KMS-11 (cell line): ENCODE measurements at regions not wholly inside any gene's neighbourhood (a gene's known extent, or its start where the extent isn't known, plus 50 kb on each side); places are given as distances from the start of the nearest gene placed in this dataset.
"Not testable (repeated sequence)": the region's sequence is repeated elsewhere in the genome, so short reads cannot be mapped to it uniquely, and the experiment has no call there.

Source experiments
- H2AFZ ChIP-seq: fragments of 200-600 bp; sonication (generic); 2 replicates; pipeline ENCODE4 v1.6.1; 2016; ENCODE audit warnings: antibody characterized with exemption, mixed run types, low read depth
- H3K27ac ChIP-seq: fragments of 200-600 bp; sonication (generic); 2 replicates; pipeline ENCODE4 v1.6.1; 2016; ENCODE audit warnings: mild to moderate bottlenecking, mixed run types
- H3K27me3 ChIP-seq: fragments of 200-600 bp; sonication (generic); 2 replicates; pipeline ENCODE4 v1.6.1; 2017; ENCODE audit warnings: mild to moderate bottlenecking, low read depth, mixed run types, moderate library complexity; ENCODE audit not compliant: insufficient read depth
- H3K36me3 ChIP-seq: fragments of 200-600 bp; sonication (generic); 2 replicates; pipeline ENCODE4 v1.6.1; 2017; ENCODE audit warnings: mild to moderate bottlenecking, mixed run types; ENCODE audit not compliant: insufficient read depth
- H3K4me1 ChIP-seq: fragments of 200-600 bp; sonication (generic); 2 replicates; pipeline ENCODE4 v1.6.1; 2016; ENCODE audit warnings: mild to moderate bottlenecking, low read depth, mixed run types; ENCODE audit not compliant: poor library complexity, severe bottlenecking
- H3K4me2 ChIP-seq: fragments of 200-600 bp; sonication (generic); 2 replicates; pipeline ENCODE4 v1.7.0; 2016; ENCODE audit warnings: mild to moderate bottlenecking, mixed run types
- H3K4me3 ChIP-seq: fragments of 200-600 bp; sonication (generic); IDR thresholded peaks from 2 replicates; pipeline ENCODE4 v1.6.1; 2017; ENCODE audit warnings: low read depth, low read length, mixed read lengths; ENCODE audit not compliant: insufficient read depth
- H3K79me2 ChIP-seq: fragments of 200-600 bp; sonication (generic); 2 replicates; pipeline ENCODE4 v1.6.1; 2016; ENCODE audit warnings: low read depth, mixed run types; ENCODE audit not compliant: insufficient read depth
- H3K9ac ChIP-seq: fragments of 200-600 bp; sonication (generic); 2 replicates; pipeline ENCODE4 v1.6.1; 2016; ENCODE audit warnings: mild to moderate bottlenecking, mixed run types
- H4K20me1 ChIP-seq: fragments of 200-600 bp; sonication (generic); 2 replicates; pipeline ENCODE4 v1.6.1; 2016; ENCODE audit warnings: mild to moderate bottlenecking, mixed run types; ENCODE audit not compliant: insufficient read depth
- TF ChIP-seq, protein P1 (sequence below): fragments of 200-600 bp; sonication (generic); conservative IDR thresholded peaks from 2 replicates; pipeline ENCODE4 v1.6.1; 2017; ENCODE audit warnings: low read depth, mild to moderate bottlenecking, antibody characterized with exemption, low read length, moderate library complexity, mixed read lengths

DNA sequence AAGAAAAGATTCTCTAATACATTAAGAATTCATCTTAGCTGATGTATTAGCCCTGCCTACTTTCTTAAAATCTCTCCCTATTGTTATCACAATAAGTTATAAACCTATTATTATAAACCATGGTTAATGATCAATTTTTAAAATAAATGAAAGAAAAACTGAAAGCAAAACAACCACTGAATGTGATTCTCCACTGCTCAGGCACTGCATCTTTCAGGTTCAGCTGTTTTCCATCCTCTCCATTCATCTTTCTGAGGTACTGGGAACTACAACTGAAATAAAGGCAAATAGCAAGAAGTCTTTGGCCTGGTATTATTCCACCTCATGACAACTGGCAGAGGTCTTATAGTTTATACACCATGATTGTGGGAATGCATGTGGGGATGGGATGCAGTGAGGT lies 798.9 kb upstream of the AADAT start:
- Histone ChIP-seq H3K27me3 (no peaks in the 10 kb centered on the region), H3K79me2 (no peaks in the 10 kb centered on the region), H3K4me3 (no peak overlapping the region), H3K9ac (no peak overlapping the region), H3K36me3 (no peaks in the 10 kb centered on the region), H3K4me2 (no peak overlapping the region), H3K27ac (no peak overlapping the region), H4K20me1 (no peaks in the 10 kb centered on the region), H3K4me1 (no peaks in the 10 kb centered on the region), H2AFZ (no peak overlapping the region)
- TF ChIP-seq, protein P1, sequence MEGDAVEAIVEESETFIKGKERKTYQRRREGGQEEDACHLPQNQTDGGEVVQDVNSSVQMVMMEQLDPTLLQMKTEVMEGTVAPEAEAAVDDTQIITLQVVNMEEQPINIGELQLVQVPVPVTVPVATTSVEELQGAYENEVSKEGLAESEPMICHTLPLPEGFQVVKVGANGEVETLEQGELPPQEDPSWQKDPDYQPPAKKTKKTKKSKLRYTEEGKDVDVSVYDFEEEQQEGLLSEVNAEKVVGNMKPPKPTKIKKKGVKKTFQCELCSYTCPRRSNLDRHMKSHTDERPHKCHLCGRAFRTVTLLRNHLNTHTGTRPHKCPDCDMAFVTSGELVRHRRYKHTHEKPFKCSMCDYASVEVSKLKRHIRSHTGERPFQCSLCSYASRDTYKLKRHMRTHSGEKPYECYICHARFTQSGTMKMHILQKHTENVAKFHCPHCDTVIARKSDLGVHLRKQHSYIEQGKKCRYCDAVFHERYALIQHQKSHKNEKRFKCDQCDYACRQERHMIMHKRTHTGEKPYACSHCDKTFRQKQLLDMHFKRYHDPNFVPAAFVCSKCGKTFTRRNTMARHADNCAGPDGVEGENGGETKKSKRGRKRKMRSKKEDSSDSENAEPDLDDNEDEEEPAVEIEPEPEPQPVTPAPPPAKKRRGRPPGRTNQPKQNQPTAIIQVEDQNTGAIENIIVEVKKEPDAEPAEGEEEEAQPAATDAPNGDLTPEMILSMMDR: no peak

DNA sequence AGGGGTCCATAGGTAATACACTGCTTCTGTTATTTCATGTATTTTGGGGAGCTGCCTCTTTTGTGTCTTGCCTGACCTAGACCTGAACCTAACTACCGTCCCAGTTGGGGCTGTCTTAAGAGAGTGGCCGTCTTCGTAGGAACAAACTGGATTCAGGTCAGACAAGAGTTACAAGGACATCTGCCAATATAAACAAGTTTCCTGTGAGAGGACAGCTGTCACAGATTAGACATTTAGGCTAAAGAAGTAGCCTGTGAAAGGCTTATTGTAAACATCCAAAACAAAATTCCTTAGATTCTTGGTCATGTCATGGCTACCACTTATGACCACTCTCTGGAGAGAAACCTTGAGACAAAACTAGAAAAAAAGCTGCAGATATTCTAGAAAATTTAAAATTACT lies 797.6 kb upstream of the AADAT start:
- H2AFZ ChIP-seq: no peak overlapping the region
- H3K4me1 ChIP-seq: no peaks in the 10 kb centered on the region

DNA sequence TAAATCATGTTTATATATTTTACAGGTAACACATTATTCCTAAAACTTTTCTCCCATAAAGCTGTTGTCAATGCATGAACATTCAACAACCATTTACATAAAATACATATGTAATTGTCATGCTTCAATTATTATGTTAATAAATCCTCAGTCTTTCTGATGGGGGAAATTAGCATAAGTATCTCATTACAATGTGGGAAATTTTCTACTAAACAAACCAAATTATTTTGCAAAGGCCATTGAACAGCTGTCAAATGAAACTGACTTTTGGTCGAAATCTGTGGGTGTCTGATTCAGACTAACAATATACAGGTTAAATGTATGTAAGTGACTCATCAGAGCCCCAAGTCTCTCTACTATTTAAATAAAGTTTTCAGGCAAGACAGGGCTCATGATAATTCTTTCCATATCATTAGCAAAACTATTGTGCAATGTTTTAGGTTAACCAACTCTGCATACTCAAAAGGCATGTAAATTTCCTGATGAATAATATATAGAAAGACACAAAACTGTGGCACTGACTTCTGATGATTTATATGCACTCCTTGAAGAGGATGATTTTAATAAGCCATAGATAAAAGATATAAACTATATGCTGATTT lies 795.3 kb upstream of the AADAT start:
- Histone ChIP-seq H3K27ac (no peak overlapping the region), H3K4me2 (no peak overlapping the region), H3K27me3 (no peaks in the 10 kb centered on the region), H3K79me2 (no peaks in the 10 kb centered on the region), H3K9ac (no peak overlapping the region), H3K4me1 (no peaks in the 10 kb centered on the region), H3K36me3 (no peaks in the 10 kb centered on the region), H2AFZ (no peak overlapping the region), H4K20me1 (no peaks in the 10 kb centered on the region), H3K4me3 (no peak overlapping the region)
- TF ChIP-seq, protein P1: no peak

More for the DNA sequence above, 797.6 kb upstream of the AADAT start:
- TF ChIP-seq, protein P1: no peak
- H3K4me3 ChIP-seq: no peak overlapping the region
- H3K27ac ChIP-seq: no peak overlapping the region
- no peak overlapping the region for H3K9ac ChIP-seq
- H3K79me2 ChIP-seq: no peaks in the 10 kb centered on the region
- no peaks in the 10 kb centered on the region for H4K20me1 ChIP-seq
- H3K27me3 ChIP-seq: no peaks in the 10 kb centered on the region
- no peak overlapping the region for H3K4me2 ChIP-seq
- H3K36me3 ChIP-seq: no peaks in the 10 kb centered on the region

DNA sequence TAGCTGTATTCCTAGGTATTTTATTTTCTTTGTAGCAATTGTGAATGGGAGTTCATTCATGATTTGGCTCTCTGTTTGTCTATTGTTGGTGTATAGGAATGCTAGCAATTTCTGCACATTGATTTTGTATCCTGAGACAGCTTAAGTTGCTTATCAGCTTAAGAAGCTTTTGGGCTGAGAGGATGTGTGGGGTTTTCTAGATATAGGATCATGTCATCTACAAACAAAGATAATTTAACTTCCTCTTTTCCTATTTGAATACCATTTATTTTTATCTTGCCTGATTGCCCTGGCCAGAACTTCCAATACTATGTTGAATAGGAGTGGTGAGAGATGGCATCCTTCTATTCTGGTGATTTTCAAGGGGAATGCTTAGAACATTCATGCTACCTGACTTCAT lies 791.9 kb upstream of the AADAT start:
- H2AFZ ChIP-seq, H4K20me1 ChIP-seq, H3K79me2 ChIP-seq, H3K27ac ChIP-seq, H3K4me3 ChIP-seq, H3K36me3 ChIP-seq, H3K27me3 ChIP-seq, H3K4me1 ChIP-seq, H3K4me2 ChIP-seq, H3K9ac ChIP-seq: not testable (repeated sequence)

DNA sequence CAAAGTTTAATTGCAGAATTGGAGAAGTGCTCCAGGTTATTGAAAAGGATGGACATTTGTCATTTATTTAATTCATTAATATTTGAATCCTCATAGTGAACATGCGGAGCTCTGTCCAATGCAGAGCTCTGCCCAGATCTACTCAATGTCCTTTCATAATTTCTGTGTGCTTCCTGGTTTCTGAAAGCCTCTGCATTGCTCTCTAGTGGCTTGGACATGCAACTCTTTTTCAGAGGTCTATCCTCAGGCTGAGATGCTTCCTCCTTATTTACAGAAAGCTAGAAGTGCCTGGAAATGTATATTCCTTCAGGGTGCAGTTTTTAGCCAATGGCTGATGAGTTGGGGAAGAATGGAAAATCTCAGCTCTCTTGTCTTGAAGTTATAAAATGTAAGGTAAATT lies 786.1 kb upstream of the AADAT start:
- no peak overlapping the region for H2AFZ ChIP-seq
- no peak overlapping the region for H3K4me3 ChIP-seq
- no peaks in the 10 kb centered on the region for H3K36me3 ChIP-seq
- TF ChIP-seq, protein P1: 0 out of 2 replicates have a peak, but pooled peaks have one; percentile 0
- H3K9ac ChIP-seq: no peak overlapping the region
- no peak overlapping the region for H3K27ac ChIP-seq
- H3K79me2 ChIP-seq: no peaks in the 10 kb centered on the region
- H3K4me1 ChIP-seq: no peaks in the 10 kb centered on the region
- no peaks in the 10 kb centered on the region for H4K20me1 ChIP-seq
- no peaks in the 10 kb centered on the region for H3K27me3 ChIP-seq
- H3K4me2 ChIP-seq: no peak overlapping the region
